Effector CD4-positive, alpha-beta T cell (primary cell): ENCODE measurements at regions not wholly inside any gene's neighbourhood (a gene's known extent, or its start where the extent isn't known, plus 50 kb on each side); places are given as distances from the start of the nearest gene placed in this dataset.

ENCODE experiments used
- DNase-seq: peaks from one replicate; pipeline ENCODE4 v3.0.0-alpha.2; 2020

GRCh38 chr5:160511280-160511929 lies 89.8 kb downstream of the PTTG1 start:
- no peak for DNase-seq
